Caki2 (cell line): ENCODE measurements at regions not wholly inside any gene's neighbourhood (a gene's known extent, or its start where the extent isn't known, plus 50 kb on each side); places are given as distances from the start of the nearest gene placed in this dataset.

Experiments
- DNase-seq: peaks from one replicate; pipeline ENCODE4 v3.0.0-alpha.2; 2015; ENCODE audit warnings: low read depth
- in situ Hi-C: cut with HindIII; loops from 2 replicates; pipeline ENCODE4 v1.10.0; 2016; ENCODE audit warnings: low sequenced_read_pairs, low pct_unique_long_range_greater_than_20kb, mixed read lengths

GRCh38 chr17:6240001-6240400 lies 169.8 kb downstream of the WSCD1 start:
- in situ Hi-C loops: no loop called here
- no peak for DNase-seq

- DNase-seq: no peak
- in situ Hi-C loops: no loop called here
Measured at GRCh38 chr17:6239241-6239798, 169.1 kb downstream of the WSCD1 start.

- in situ Hi-C loops: no loop called here
- DNase-seq: no peak
Measured at GRCh38 chr17:6233856-6234255, 163.7 kb downstream of the WSCD1 start.

- in situ Hi-C loops: no loop called here
- no peak for DNase-seq
Measured at GRCh38 chr17:6233339-6233738, 163.2 kb downstream of the WSCD1 start.

GRCh38 chr17:6232732-6233101 lies 162.5 kb downstream of the WSCD1 start:
- no peak for DNase-seq
- in situ Hi-C loops: no loop called here

GRCh38 chr17:6231886-6232731 lies 161.9 kb downstream of the WSCD1 start:
- DNase-seq: peak; percentile 47

GRCh38 chr17:6231465-6231864 lies 161.3 kb downstream of the WSCD1 start:
- in situ Hi-C loops: no loop called here
- DNase-seq: no peak

More at GRCh38 chr17:6231886-6232731, 161.9 kb downstream of the WSCD1 start:
- in situ Hi-C loops: no loop called here

- in situ Hi-C loops: no loop called here
- no peak for DNase-seq
Measured at GRCh38 chr17:6218333-6218732, 148.2 kb downstream of the WSCD1 start.

GRCh38 chr17:6215071-6216035 lies 145.2 kb downstream of the WSCD1 start:
- in situ Hi-C loops: no loop called here
- DNase-seq: no peak

- in situ Hi-C loops: no loop called here
- DNase-seq: no peak
Measured at GRCh38 chr17:6213859-6214258, 143.7 kb downstream of the WSCD1 start.

- in situ Hi-C loops: no loop called here
- no peak for DNase-seq
Measured at GRCh38 chr17:6212766-6213165, 142.6 kb downstream of the WSCD1 start.

- in situ Hi-C loops: no loop called here
- no peak for DNase-seq
Measured at GRCh38 chr17:6209829-6210228, 139.7 kb downstream of the WSCD1 start.

- DNase-seq: no peak
- in situ Hi-C loops: no loop called here
Measured at GRCh38 chr17:6208608-6209180, 138.5 kb downstream of the WSCD1 start.

GRCh38 chr17:6205525-6205924 lies 135.3 kb downstream of the WSCD1 start:
- in situ Hi-C loops: no loop called here
- no peak for DNase-seq

GRCh38 chr17:6205033-6205432 lies 134.9 kb downstream of the WSCD1 start:
- no peak for DNase-seq
- in situ Hi-C loops: no loop called here

- in situ Hi-C loops: no loop called here
- DNase-seq: no peak
Measured at GRCh38 chr17:6204203-6204722, 134.1 kb downstream of the WSCD1 start.

- no peak for DNase-seq
- in situ Hi-C loops: no loop called here
Measured at GRCh38 chr17:6196355-6196754, 126.2 kb downstream of the WSCD1 start.

GRCh38 chr17:6195123-6195522 lies 124.9 kb downstream of the WSCD1 start:
- no peak for DNase-seq
- in situ Hi-C loops: no loop called here
